Upper lobe of left lung (tissue), 6 donors: ENCODE measurements at regions not wholly inside any gene's neighbourhood (a gene's known extent, or its start where the extent isn't known, plus 50 kb on each side); places are given as distances from the start of the nearest gene placed in this dataset.

Experiments used
- ATAC-seq, 2 donors: fragments of 200-7000 bp; cut with Tn5 transposase; one replicate each; pipeline ENCODE4 v1.9.1; 2022; ENCODE audit warnings: mild to moderate bottlenecking in 2 of 2, moderate library complexity in 2 of 2; ENCODE audit not compliant: low FRiP score in 2 of 2
- DNase-seq, 2 donors: peaks; one replicate each; pipeline ENCODE4 v3.0.0-alpha.2; 2019 to 2020
- H3K27ac ChIP-seq, 4 donors: fragments of 200-600 bp; sonication (generic); one replicate each; pipeline ENCODE4 v1.5.1; 2016 to 2019
- H3K27me3 ChIP-seq, 4 donors: fragments of 200-600 bp; sonication (generic); one replicate each; pipeline ENCODE4 v1.5.1; 2017 to 2019
- H3K36me3 ChIP-seq, 4 donors: fragments of 200-600 bp; sonication (generic); one replicate each; pipeline ENCODE4 v1.5.1; 2016 to 2019
- H3K4me1 ChIP-seq, 4 donors: fragments of 200-600 bp; sonication (generic); one replicate each; pipeline ENCODE4 v1.5.1; 2018 to 2019
- H3K4me3 ChIP-seq, 4 donors: fragments of 200-600 bp; sonication (generic); one replicate each; pipeline ENCODE4 v1.5.1; 2017 to 2019; ENCODE audit warnings: mild to moderate bottlenecking in 2 of 4, moderate library complexity in 1 of 4
- H3K9me3 ChIP-seq, 4 donors: fragments of 200-600 bp; sonication (generic); one replicate each; pipeline ENCODE4 v1.5.1; 2018 to 2019
- EP300 ChIP-seq, 4 donors: sonication (generic); formaldehyde crosslinking; IDR thresholded peaks; one replicate each; pipeline ENCODE4 v1.5.1; 2017; ENCODE audit warnings: antibody characterized with exemption in 4 of 4, control low read depth in 2 of 4
- POLR2A ChIP-seq, 4 donors: fragments of 450-650 bp; IDR thresholded peaks; one replicate each; pipeline ENCODE4 v1.5.1; 2016 to 2017; ENCODE audit warnings: antibody characterized with exemption in 4 of 4, mild to moderate bottlenecking in 2 of 4
- POLR2AphosphoS5 ChIP-seq, 2 donors: sonication (generic); formaldehyde crosslinking; IDR thresholded peaks; one replicate each; pipeline ENCODE4 v1.5.1; 2017; ENCODE audit warnings: antibody characterized with exemption in 2 of 2
- WGBS, 2 donors: methylation state at CpG; one replicate each; pipeline ENCODE4 v1.1.5; 2017 to 2018; 5-methylcytosine and 5-hydroxymethylcytosine counted together
- TF ChIP-seq, protein P1 (sequence below), 6 experiments: fragments of 450-650 bp in 4 of 6; fragments of 200-600 bp in 2 of 6; sonication (generic) in 2 of 6; IDR thresholded peaks; one replicate each; pipeline ENCODE4 v1.5.1; 2016 to 2019; ENCODE audit warnings: antibody characterized with exemption in 6 of 6
- donor health status: DM: no; HTN: no; CAD: no; lungs with moderate emphysema.
- donor health status: DM: no; HTN: yes; CAD: no; lungs with severe emphysema.

DNA sequence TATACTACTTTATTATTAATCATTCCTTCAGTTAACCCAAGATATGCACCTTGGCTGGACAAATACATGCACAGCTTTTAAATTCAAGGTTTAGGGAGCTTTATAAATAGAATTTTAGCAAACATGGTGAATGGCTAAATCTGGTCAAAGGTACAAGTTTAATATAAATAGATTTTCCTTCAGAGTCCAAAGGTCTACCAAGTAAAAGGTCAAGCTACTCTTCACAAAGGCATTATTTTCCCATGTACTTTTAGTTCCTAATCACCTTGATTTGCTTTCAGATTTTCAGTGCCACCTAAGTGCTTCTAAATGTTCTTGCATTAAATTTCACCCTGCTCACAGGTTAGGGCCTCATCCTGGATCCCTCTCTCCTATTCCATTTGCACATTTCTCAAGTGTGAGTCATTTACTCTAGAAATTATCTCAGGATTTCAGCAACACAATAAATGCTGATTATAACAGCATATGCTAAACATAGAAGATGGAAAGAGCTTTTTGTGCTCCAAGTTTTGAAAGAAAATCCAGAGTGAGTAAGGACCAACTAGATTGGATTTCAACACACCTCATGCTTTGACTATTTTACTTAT, 459.4 kb upstream of the ITGA1 start:
- no peaks in the 10 kb centered on the region for H3K4me1 ChIP-seq
- H3K27me3 ChIP-seq, result no peaks in the 10 kb centered on the region
- H3K27ac ChIP-seq, result no peak overlapping the region
- no peaks in the 10 kb centered on the region for H3K9me3 ChIP-seq
- no peak for DNase-seq
- no peak for ATAC-seq
- no peaks in the 10 kb centered on the region for H3K36me3 ChIP-seq
- TF ChIP-seq POLR2A (IDR thresholded peaks at IDR 0.05), result no peak
- TF ChIP-seq POLR2AphosphoS5 (IDR thresholded peaks at IDR 0.05), result no peak
- TF ChIP-seq EP300 (IDR thresholded peaks at IDR 0.05), result no peak
- TF ChIP-seq, protein P1, sequence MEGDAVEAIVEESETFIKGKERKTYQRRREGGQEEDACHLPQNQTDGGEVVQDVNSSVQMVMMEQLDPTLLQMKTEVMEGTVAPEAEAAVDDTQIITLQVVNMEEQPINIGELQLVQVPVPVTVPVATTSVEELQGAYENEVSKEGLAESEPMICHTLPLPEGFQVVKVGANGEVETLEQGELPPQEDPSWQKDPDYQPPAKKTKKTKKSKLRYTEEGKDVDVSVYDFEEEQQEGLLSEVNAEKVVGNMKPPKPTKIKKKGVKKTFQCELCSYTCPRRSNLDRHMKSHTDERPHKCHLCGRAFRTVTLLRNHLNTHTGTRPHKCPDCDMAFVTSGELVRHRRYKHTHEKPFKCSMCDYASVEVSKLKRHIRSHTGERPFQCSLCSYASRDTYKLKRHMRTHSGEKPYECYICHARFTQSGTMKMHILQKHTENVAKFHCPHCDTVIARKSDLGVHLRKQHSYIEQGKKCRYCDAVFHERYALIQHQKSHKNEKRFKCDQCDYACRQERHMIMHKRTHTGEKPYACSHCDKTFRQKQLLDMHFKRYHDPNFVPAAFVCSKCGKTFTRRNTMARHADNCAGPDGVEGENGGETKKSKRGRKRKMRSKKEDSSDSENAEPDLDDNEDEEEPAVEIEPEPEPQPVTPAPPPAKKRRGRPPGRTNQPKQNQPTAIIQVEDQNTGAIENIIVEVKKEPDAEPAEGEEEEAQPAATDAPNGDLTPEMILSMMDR (IDR thresholded peaks at IDR 0.05), result no peak
- H3K4me3 ChIP-seq, result no peak overlapping the region

DNA sequence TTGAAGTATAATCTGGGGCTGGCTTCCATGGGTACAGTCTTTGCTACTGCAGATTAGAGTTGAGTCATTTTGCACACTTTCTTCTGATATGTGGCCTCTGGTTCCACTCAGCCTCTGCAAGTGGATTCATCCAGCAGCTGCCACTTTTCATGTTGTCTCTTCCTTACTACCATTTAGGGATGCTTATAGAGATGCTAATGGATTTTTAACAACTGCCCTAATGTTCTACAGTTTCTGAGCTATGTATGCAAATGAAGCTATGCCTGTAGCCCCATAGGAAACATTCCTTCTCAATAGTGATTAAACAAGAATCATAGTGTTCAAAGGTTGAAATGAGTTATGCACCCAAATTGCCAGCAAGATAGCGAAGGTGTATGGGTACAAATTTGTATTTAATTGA, 456.0 kb upstream of the ITGA1 start:
- Histone ChIP-seq H3K27ac (no peak overlapping the region), H3K36me3 (no peaks in the 10 kb centered on the region), H3K4me1 (no peaks in the 10 kb centered on the region), H3K9me3 (peaks cover 0 to 3% (median under 1%) of the 10 kb centered on the region in 4 donors), H3K27me3 (no peaks in the 10 kb centered on the region), H3K4me3 (no peak overlapping the region)
- DNase-seq (no peak), ATAC-seq (no peak)
- TF ChIP-seq EP300 (IDR thresholded peaks at IDR 0.05) (no peak), POLR2A (IDR thresholded peaks at IDR 0.05) (no peak), POLR2AphosphoS5 (IDR thresholded peaks at IDR 0.05) (no peak)
- TF ChIP-seq, protein P1 (IDR thresholded peaks at IDR 0.05), result no peak
- 90 to 91% methylated on average over 1 of the region's 1 CpG for WGBS, 2 donors

DNA sequence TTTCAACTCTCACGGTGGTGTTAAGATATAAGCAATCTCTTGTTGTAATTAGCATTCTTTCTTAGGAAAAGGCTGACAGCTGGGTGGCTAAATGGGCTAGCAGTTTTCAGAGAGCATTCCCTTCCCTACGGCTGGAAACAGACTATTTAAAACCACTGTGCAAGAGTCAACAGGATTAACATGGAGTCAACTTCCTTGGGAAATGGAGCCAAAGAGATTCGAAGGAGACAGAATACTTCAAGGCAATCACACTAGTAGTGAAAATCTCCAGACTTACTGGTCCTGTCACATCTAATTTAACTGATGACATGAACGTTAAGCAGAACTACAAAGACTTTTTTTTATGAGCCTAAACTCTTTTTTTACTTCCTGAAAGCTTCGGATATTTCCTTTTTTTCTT, 453.3 kb upstream of the ITGA1 start:
- no peak for DNase-seq
- WGBS, 2 donors, result 32 to 39% methylated on average over 5 of the region's 5 CpGs
- Histone ChIP-seq H3K36me3 (no peaks in the 10 kb centered on the region), H3K4me3 (no peak overlapping the region), H3K27me3 (no peaks in the 10 kb centered on the region), H3K9me3 (peaks cover 0 to 3% (median 2%) of the 10 kb centered on the region in 4 donors), H3K27ac (no peak overlapping the region), H3K4me1 (no peaks in the 10 kb centered on the region)
- ATAC-seq, result no peak
- TF ChIP-seq POLR2AphosphoS5 (IDR thresholded peaks at IDR 0.05), result no peak
- TF ChIP-seq, protein P1 (IDR thresholded peaks at IDR 0.05), result no peak
- no peak for TF ChIP-seq EP300 (IDR thresholded peaks at IDR 0.05)
- no peak for TF ChIP-seq POLR2A (IDR thresholded peaks at IDR 0.05)

DNA sequence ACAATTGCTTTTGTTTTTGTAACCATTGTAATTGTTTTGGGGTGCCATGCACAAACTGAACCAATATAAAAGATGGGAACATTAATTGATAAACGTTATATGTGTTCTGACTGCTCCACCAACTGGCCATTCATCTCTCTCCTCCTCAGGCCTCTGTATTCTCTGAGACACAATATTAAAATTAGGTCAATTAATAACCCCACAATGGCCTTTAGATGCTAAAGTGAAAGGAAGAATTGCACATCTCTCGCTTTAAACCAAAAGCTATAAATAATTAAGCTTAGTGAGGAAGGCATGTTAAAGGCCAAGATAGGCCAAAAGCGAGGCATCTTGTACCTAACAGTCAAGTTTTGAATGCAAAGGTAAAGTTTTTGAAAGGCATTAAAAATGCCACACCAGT, 448.4 kb upstream of the ITGA1 start:
- WGBS, 2 donors, result 77 to 85% methylated on average over 3 of the region's 3 CpGs

DNA sequence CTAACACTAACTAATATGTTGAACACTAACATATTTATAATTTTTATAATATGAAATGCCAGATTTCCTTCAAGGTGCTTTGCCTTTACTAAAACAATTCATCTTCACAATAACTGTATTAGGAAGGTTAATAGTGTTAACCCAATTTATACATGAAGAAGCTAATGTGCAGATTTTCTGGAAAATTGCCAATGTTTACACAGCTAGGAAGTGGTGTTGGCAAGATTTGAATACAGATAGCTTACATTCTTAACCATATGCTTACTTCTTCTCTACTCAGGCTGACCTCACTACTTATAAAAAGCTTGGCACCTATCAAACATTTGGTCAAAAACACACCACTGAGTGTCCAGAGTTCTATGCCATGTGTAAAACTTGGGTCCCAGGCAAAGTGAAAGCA, 445.4 kb upstream of the ITGA1 start:
- ATAC-seq (no peak), DNase-seq (no peak)
- no peaks in the 10 kb centered on the region for H3K4me1 ChIP-seq
- H3K27ac ChIP-seq, result no peak overlapping the region
- no peaks in the 10 kb centered on the region for H3K36me3 ChIP-seq
- H3K4me3 ChIP-seq, result no peak overlapping the region
- no peaks in the 10 kb centered on the region for H3K9me3 ChIP-seq
- TF ChIP-seq POLR2A (IDR thresholded peaks at IDR 0.05), result no peak
- TF ChIP-seq POLR2AphosphoS5 (IDR thresholded peaks at IDR 0.05), result no peak
- TF ChIP-seq, protein P1 (IDR thresholded peaks at IDR 0.05), result no peak
- TF ChIP-seq EP300 (IDR thresholded peaks at IDR 0.05), result no peak
- H3K27me3 ChIP-seq, result no peaks in the 10 kb centered on the region

More for the DNA sequence above, 448.4 kb upstream of the ITGA1 start:
- Histone ChIP-seq H3K4me1 (no peaks in the 10 kb centered on the region), H3K27me3 (no peaks in the 10 kb centered on the region), H3K36me3 (no peaks in the 10 kb centered on the region), H3K4me3 (no peak overlapping the region), H3K9me3 (peaks cover 0 to 3% (median 2%) of the 10 kb centered on the region in 4 donors), H3K27ac (no peak overlapping the region)
- no peak for ATAC-seq
- no peak for TF ChIP-seq POLR2A (IDR thresholded peaks at IDR 0.05)
- TF ChIP-seq, protein P1 (IDR thresholded peaks at IDR 0.05), result no peak
- no peak for DNase-seq
